GM19035 (cell line): ENCODE measurements at regions not wholly inside any gene's neighbourhood (a gene's known extent, or its start where the extent isn't known, plus 50 kb on each side); places are given as distances from the start of the nearest gene placed in this dataset.

Source experiments
- ATAC-seq: cut with Tn5 transposase; IDR thresholded peaks from one replicate; pipeline ENCODE4 v1.9.1; 2021; ENCODE audit not compliant: unreplicated experiment

GRCh38 chr20:53702617-53703016 lies 109.0 kb upstream of the ZNF217 start:
- no peak for ATAC-seq

DNA sequence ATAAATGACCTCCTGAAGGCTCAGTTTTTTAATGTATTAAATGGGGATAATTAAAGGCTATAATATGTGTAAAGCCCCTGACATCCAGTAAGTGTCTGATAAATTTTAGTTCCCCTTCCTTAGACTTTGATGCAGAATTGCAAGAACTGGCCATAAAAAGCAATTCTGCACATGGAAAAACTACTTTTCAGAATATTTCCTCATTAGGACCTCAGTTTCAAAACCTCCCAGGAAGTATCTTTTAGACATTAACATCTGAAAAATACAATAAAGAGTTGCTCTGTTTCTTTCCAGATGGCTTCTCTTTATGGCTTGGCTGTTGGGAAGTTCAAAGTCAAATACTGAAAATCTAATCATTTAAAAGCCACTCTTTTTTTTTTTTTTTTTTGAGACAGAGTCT lies 106.3 kb upstream of the ZNF217 start:
- no peak for ATAC-seq

DNA sequence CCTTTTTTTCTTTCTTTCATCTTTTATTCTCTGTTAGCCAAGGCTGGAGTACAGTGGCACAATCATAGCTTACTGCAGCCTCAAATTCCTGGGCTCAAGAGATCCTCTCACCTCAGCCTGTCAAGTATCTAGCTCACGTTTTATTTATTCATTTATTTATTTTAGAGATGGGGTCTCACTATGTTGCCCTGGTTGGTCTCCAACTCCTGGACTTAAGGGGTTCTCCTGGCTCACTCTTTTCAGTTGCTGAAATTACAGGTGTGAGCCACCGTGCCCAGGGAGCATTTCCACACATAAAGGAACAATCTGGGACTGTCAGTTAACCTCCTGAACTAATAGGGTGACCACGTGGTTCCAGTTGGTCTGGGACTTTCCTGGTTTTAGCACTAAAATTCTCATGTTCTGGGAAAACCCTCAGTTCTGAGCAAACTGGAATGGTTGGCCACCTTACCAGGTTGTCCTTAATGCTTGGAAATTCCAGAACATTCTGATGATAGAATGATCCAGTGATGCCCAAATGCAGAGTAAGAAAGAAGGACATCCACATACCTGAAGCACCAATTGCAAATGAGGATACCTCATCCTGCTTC lies 105.5 kb upstream of the ZNF217 start:
- ATAC-seq: no peak

GRCh38 chr20:53698371-53698978 lies 104.8 kb upstream of the ZNF217 start:
- no peak for ATAC-seq

DNA sequence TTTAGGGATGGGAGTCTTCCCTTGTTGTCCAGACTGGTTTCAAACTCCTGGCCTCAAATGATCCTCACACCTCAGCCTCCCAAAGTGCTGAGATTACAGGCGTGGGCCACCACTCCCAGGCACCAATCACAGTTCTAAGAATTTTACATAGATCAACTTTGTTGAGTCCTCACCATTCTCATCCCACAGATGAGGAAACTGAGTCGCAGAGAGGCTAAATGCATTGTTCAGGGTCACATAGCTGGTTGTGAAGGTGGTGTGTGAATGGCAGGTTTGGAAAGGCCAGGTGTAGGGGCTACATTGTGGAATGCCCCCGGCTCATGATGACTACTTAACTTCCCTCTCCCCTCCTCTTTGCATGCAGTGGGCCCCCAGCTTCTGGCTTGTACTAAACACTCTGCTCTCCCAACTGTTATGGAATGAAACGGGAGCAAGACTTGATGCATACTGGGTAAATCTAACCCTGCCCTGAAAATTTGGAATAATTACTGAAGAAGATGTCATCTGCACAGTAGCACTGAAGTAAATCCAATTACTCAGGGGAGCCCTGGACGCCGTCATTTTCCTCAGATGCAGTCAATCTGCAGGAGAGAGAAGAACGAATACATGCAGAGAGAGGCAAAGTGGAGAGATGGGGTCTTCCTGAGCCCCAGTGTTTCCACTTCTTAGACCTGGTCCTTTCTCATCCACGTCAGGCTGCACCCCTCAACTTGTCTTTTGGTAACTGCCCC lies 102.3 kb upstream of the ZNF217 start:
- ATAC-seq: no peak

DNA sequence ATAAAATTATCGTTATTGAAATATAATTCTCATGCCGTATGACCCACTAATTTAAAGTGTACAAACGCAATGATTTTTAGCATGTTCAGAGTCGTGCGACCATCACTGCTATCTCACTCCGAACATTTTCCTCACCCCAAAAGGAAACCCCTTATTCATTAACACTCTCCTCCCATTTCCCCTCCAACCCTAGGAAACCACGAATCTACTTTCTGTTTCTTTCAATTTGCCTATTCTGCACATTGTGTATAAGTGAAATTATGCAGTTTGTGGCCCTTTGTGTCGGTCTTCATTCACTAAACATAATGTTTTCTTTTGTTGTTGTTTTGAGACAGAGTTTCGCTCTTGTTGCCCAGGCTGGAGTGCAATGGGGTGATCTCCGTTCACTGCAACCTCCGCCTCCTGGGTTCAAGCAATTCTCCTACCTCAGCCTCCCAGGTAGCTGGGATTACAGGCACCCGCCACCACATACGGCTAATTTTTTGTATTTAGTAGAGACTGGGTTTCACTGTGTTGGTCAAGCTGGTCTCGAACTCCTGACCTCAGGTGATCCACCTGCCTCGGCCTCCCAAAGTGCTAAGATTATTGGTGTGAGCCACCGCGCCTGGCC lies 99.7 kb upstream of the ZNF217 start:
- ATAC-seq: no peak

DNA sequence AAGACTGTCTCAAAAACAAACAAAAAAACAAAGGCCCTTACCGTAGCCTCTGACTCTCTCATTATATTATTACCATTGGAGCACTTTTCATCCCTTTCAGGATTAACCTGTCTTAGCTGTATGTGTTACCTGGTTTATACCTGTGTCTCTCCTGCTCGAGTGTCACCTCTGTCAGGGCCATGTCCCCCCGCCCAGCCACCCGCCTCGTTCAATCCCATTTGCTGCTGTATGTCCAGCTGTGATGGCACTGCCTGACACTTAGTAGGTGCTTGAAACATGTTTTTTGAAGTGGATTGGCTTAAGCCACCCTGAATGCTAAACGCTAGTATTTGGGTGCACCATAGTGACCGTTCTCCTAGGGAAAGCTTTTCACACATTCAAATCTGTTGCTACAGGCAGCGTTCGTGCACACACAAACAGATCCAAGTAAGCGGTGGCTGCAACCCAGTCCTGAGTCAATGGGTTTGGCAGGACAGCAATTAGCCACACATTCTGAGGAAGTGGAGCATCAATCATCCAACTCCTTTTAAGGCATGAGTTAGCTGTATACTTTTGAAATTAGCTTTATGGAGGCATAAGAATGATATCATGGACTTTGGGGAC lies 98.9 kb upstream of the ZNF217 start:
- ATAC-seq: no peak

DNA sequence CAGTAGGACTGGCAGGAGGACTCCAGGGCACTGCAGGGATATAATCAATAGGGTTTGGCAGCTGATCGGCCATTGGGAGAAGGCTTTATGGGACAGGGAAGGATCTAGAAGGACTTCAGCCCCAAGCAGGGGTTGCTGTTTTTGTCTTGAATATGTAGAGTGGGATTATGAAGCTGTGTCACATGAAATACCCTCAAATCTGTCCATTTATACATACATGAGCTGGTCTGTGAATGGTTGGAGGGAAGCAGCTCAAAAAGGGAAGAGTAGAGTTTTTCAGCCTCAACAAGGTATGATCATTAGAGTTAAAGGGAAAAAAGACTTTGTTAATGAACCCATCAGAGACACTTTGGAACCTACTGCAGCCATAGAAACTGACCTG lies 98.2 kb upstream of the ZNF217 start:
- no peak for ATAC-seq

DNA sequence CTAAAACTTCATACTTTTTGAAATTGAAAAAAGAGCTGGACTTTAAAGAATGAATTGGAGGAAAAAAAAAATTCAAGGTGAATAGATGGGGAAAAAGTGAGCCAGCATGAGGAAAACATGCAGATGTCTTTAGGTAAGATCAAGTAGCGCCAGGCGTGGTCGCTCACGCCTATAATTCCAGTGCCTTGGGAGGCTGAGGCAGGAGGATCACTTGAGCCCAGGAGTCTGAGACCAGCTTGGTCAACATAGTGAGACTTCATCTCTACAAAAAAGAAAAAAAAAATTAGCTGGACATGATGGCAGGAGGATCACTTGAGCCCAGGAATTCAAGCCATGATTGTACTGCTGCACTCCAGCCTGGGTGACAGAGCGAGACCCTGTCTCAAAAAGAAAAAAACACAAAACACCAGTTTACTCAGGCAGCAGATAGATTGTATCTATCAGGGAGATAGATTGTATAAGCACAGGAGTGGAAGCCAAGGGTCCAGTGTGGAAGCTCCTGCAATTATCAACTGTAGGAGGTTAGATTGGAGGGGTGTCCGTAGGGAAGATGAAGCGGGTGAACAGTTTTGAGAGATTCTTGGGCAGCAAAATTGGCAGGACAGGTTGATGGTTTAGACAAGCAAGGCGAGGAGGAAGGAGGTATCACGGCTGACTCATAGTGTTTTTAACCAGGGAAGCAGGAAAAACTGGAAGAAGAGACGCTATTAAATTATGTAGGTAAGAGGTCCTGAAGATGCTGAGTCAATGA lies 97.6 kb upstream of the ZNF217 start:
- ATAC-seq: no peak

DNA sequence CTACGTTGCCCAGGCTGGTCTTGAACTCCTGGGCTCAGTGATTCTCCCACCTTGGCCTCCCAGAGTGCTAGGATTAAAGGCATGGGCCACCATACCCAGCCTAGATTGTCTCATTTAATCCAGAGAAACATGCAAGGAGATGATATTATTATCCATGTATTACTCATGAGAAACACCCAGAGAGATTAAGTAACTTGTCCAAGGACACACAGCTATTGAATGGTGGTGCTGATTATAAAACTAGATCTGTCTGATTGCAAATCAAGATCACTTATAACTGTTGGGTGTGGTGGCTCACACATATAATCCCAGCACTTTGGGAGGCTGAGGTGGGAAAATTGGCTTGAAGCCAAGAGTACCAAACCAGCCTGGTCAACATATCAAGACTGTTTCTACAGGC lies 94.4 kb upstream of the ZNF217 start:
- no peak for ATAC-seq

- no peak for ATAC-seq
Observed at GRCh38 chr20:53685070-53685595, 91.5 kb upstream of the ZNF217 start.

DNA sequence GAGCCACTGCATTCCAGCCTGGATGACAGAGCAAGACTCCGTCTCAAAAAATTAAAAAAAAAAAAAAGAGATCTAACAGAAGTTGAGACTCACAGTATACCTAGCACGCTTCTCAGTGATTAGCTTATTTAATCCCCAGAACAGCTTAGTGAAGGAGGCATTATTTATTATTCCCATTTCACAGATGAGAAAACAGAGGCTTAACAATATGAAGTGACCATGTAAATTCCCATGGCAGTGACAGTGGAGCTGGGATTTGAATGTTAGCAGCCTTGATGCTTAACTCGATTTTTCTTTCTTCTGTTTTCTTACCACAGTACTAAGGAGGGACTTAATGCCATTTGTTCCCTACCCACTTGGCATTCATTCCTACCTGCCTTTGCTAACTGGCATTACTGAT lies 89.9 kb upstream of the ZNF217 start:
- ATAC-seq: no peak

GRCh38 chr20:53681352-53682212 lies 87.9 kb upstream of the ZNF217 start:
- no peak for ATAC-seq

DNA sequence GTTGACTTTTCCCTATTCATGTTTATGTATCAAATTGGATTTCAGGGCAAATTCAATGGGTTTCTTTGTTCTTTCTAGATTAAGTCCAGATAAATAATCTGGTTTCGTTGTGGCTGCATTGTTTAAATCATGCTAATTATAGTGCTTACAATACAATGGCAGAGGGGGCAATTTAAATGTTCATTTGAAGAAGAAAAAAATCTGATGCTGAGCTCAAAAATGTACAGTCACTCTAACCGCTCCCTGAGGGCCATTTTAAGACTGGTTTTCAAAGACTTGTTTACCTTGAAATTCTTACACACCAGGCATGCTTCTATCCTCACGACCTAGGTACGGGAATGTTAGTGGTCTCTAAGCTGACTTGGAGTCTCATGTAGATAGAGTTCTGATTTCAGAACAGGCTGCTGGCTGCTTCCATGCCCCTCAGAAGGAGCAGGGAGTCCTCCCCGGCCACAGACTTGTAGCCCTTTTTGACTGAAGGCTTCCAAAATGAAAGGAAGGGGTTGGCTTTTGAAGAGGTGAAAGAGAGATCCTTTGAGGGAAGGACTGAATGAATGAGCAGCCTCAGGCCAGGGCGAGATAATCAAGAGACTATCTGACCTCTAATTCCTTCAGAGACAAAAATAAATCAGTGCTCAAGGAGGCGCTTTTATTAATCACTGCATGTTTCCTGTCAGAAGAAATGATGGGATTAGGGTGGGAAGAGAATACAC lies 86.1 kb upstream of the ZNF217 start:
- no peak for ATAC-seq

DNA sequence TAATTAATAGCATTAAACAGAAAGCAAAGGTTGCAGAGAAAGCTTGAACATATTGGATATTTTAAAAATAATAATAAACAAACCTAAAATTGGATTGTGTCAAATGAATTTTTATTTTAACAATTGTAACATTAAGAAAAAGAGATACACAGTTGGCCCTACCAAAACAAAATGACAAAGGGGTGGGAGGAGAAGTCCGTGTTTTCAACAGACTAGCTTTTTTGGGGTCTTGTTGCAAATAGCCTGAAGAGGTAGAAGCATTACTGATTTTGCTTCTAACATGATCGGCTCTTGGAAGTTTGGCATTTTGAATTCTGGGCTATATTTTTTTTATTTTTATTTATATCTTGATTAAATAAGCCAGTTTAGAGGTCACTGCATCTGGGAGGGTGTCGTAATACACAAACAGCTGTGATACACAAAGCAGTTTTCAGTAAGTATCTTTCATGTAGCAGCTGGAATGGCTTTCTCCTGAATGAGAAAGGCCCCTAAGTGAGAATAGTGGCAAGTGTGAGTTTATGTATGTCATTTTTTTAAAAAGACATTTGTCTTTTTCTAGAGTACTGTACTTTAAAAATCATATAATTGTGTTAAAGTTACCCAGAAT lies 85.5 kb upstream of the ZNF217 start:
- ATAC-seq: no peak

- no peak for ATAC-seq
Observed at GRCh38 chr20:53678315-53678989, 84.8 kb upstream of the ZNF217 start.

DNA sequence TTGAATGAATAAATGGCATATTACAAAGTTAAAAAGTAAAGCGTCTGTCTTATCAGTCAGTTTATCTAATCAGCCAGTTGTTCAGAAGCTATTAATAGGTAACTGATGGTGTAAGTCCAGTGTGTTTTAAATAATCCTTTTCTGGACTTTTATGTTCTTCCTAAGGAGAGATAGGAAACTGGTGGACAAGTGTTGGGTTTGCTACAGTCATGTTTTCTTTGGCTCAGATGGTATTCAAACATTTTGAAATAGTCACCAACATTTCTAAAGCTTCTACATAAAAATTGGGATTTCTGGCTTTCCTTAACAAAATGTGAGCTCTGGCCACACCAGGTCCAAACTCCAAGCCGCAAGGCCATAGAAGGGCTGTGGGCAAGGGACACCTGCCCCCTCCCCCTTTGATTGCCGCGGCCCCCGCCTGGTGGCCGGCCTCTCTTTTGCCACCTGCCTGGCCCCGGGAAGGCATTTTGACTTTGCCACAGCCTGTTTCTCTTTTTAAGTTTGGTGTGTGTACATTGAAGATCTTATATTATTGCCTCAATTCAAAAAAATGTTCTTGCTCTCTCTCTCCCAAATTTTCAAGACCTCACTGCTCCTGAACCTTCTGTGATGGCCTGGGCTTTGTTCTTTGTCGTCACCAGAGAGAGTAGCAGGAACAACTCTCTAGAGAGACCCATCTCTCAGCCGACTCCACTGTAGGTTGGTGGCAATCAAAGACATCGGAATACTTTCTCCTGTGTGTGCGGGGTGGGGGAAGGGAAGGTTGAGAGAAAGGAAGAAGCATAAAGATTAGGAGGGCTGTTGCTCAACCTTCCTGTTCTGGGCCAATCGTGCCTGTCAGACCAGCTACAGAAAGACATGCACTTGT lies 84.0 kb upstream of the ZNF217 start:
- ATAC-seq: no peak
